ENCODE measurements at regions not wholly inside any gene's neighbourhood (a gene's known extent, or its start where the extent isn't known, plus 50 kb on each side); places are given as distances from the start of the nearest gene placed in this dataset.
A peak's percentile ranks its signal among the peaks of the same experiment; 100 is the strongest.

GRCh38 chr12:91774434-91774921, 371.2 kb downstream of the BTG1 start:
- CTCF ChIA-PET: interaction anchor here (0.6 kb wide), 1 partner anchor 285 kb away, joined by 3 read pairs; no protein-coding TSS in a partner anchor

GRCh38 chr12:91773749-91774429, 371.8 kb downstream of the BTG1 start:
- Histone ChIP-seq H3K4me2 (no peak overlapping the region), H3K27ac (no peak overlapping the region), H3K9me2 (ENCODE audit: insufficient read depth) (no peaks in the 10 kb centered on the region), H3F3A (ENCODE audit: insufficient read depth, low read depth) (peaks cover 10% of the 10 kb centered on the region), H3K27me3 (ENCODE audit: insufficient read depth, low read depth) (no peaks in the 10 kb centered on the region), H3K79me2 (ENCODE audit: low read depth) (no peaks in the 10 kb centered on the region), H3K9me3 (ENCODE audit: insufficient read depth, low read depth) (no peaks in the 10 kb centered on the region), H2AFZ (no peak overlapping the region), H3K4me3 (no peak overlapping the region), H3K4me1 (replicated peaks; ENCODE audit: insufficient read depth) (peaks cover 18% of the 10 kb centered on the region), H4K20me1 (ENCODE audit: insufficient read depth) (no peaks in the 10 kb centered on the region), H3K36me3 (ENCODE audit: low read depth) (no peaks in the 10 kb centered on the region)
- no peak for TF ChIP-seq EZH2 (IDR thresholded peaks at IDR 0.05; ENCODE audit: low read depth)
- TF ChIP-seq, protein P1, sequence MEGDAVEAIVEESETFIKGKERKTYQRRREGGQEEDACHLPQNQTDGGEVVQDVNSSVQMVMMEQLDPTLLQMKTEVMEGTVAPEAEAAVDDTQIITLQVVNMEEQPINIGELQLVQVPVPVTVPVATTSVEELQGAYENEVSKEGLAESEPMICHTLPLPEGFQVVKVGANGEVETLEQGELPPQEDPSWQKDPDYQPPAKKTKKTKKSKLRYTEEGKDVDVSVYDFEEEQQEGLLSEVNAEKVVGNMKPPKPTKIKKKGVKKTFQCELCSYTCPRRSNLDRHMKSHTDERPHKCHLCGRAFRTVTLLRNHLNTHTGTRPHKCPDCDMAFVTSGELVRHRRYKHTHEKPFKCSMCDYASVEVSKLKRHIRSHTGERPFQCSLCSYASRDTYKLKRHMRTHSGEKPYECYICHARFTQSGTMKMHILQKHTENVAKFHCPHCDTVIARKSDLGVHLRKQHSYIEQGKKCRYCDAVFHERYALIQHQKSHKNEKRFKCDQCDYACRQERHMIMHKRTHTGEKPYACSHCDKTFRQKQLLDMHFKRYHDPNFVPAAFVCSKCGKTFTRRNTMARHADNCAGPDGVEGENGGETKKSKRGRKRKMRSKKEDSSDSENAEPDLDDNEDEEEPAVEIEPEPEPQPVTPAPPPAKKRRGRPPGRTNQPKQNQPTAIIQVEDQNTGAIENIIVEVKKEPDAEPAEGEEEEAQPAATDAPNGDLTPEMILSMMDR (conservative IDR thresholded peaks at IDR 0.05): no peak
- ChIA-PET CTCF (interaction anchor here (0.6 kb wide), 1 partner anchor 286 kb away, joined by 3 read pairs; no protein-coding TSS in a partner anchor), POLR2A (ENCODE audit: unreplicated experiment) (interaction anchor here (0.9 kb wide), 1 partner anchor 372 kb away, joined by 6 read pairs; the partner anchor contains the start of gene BTG1)
- intact Hi-C loops (cut with micrococcal nuclease; ENCODE audit: unreplicated experiment): loop anchor here (10.0 kb wide), 1 partner anchor 389 kb away; no protein-coding TSS in a partner anchor
- no TSS peak for BruUV-seq (replicated peaks)
- DNase-seq: no peak

More at GRCh38 chr12:91774434-91774921, 371.2 kb downstream of the BTG1 start:
- TF ChIP-seq, protein P1 (conservative IDR thresholded peaks at IDR 0.05): no peak
- TF ChIP-seq EZH2 (IDR thresholded peaks at IDR 0.05; ENCODE audit: low read depth): no peak
- no peak overlapping the region for H3K4me3 ChIP-seq
- H4K20me1 ChIP-seq (ENCODE audit: insufficient read depth): no peaks in the 10 kb centered on the region
- no peak overlapping the region for H3K4me2 ChIP-seq
- no peaks in the 10 kb centered on the region for H3K9me3 ChIP-seq (ENCODE audit: insufficient read depth, low read depth)
- DNase-seq: peak in 1 of 2 experiments; percentile 5
- no peak overlapping the region for H2AFZ ChIP-seq
- POLR2A ChIA-PET (ENCODE audit: unreplicated experiment): interaction anchor here (0.6 to 0.9 kb wide), 3 partner anchors 370 to 443 kb away, joined by 3 to 6 read pairs (median 5); partner anchors contain the start of gene BTG1
- H3K79me2 ChIP-seq (ENCODE audit: low read depth): no peaks in the 10 kb centered on the region
- peaks cover 23% of the 10 kb centered on the region for H3K4me1 ChIP-seq (replicated peaks; ENCODE audit: insufficient read depth)
- H3K36me3 ChIP-seq (ENCODE audit: low read depth): no peaks in the 10 kb centered on the region
- H3K27me3 ChIP-seq (ENCODE audit: insufficient read depth, low read depth): no peaks in the 10 kb centered on the region
- intact Hi-C loops (cut with micrococcal nuclease; ENCODE audit: unreplicated experiment): loop anchor here (10.0 kb wide), 1 partner anchor 390 kb away; no protein-coding TSS in a partner anchor
- no TSS peak for BruUV-seq (replicated peaks)
- no peak overlapping the region for H3K27ac ChIP-seq
- H3K9me2 ChIP-seq (ENCODE audit: insufficient read depth): no peaks in the 10 kb centered on the region
- peaks cover 10% of the 10 kb centered on the region for H3F3A ChIP-seq (ENCODE audit: insufficient read depth, low read depth)

GRCh38 chr12:91772411-91772810, 373.2 kb downstream of the BTG1 start:
- TF ChIP-seq, protein P1 (conservative IDR thresholded peaks at IDR 0.05): no peak
- TF ChIP-seq EZH2 (IDR thresholded peaks at IDR 0.05; ENCODE audit: low read depth): no peak
- no TSS peak for BruUV-seq (replicated peaks)
- Histone ChIP-seq H3K27ac (no peak overlapping the region), H3K4me1 (replicated peaks; ENCODE audit: insufficient read depth) (peaks cover 5% of the 10 kb centered on the region), H3K4me2 (no peak overlapping the region), H4K20me1 (ENCODE audit: insufficient read depth) (no peaks in the 10 kb centered on the region), H3K9me3 (ENCODE audit: insufficient read depth, low read depth) (no peaks in the 10 kb centered on the region), H3K4me3 (no peak overlapping the region), H3K9me2 (ENCODE audit: insufficient read depth) (no peaks in the 10 kb centered on the region), H3K79me2 (ENCODE audit: low read depth) (no peaks in the 10 kb centered on the region), H3K27me3 (ENCODE audit: insufficient read depth, low read depth) (no peaks in the 10 kb centered on the region), H3F3A (ENCODE audit: insufficient read depth, low read depth) (no peaks in the 10 kb centered on the region), H2AFZ (no peak overlapping the region), H3K36me3 (ENCODE audit: low read depth) (no peaks in the 10 kb centered on the region)
- ChIA-PET CTCF (no interaction called here), POLR2A (ENCODE audit: unreplicated experiment) (no interaction called here)
- no peak for DNase-seq
- intact Hi-C loops (cut with micrococcal nuclease; ENCODE audit: unreplicated experiment): loop anchor here (10.0 kb wide), 1 partner anchor 388 kb away; no protein-coding TSS in a partner anchor

Measured in PC-9 (cell line).